IMR-90 (cell line): ENCODE measurements at regions not wholly inside any gene's neighbourhood (a gene's known extent, or its start where the extent isn't known, plus 50 kb on each side); places are given as distances from the start of the nearest gene placed in this dataset.

ENCODE experiments used
- ATAC-seq: fragments of 200-7000 bp; cut with Tn5 transposase; 2 replicates; pipeline ENCODE4 v1.9.1; 2020; ENCODE audit warnings: low read depth, mild to moderate bottlenecking, moderate library complexity
- BruUV-seq: library from RNA; stranded (reverse); fragments of 400-500 nt; replicated peaks from 2 replicates; lab custom pipeline; 2021; lab: Mats Ljungman, UMichigan
- CTCF ChIA-PET: fragments of 300-600 bp; formaldehyde crosslinking; extraction: SDS; loops from one replicate; lab custom pipeline; 2021; ENCODE audit warnings: antibody characterized with exemption; lab: Yijun Ruan, JAX
- POLR2A ChIA-PET: fragments of 300-600 bp; sonication (Branson Sonifier 250); formaldehyde crosslinking; loops from one replicate; lab custom pipeline; 2022; ENCODE audit warnings: antibody characterized with exemption; ENCODE audit not compliant: unreplicated experiment; lab: Charles Lee
- DNase-seq: peaks from one replicate; pipeline ENCODE4 v3.0.0; 2013
- H2AFZ ChIP-seq: replicated peaks from 2 replicates; pipeline ENCODE3; 2013; ENCODE audit warnings: low read length, mild to moderate bottlenecking; ENCODE audit not compliant: poor library complexity
- H2AK5ac ChIP-seq: 2 replicates; pipeline ENCODE4 v1.6.1; 2013; ENCODE audit warnings: low read depth, low read length, inconsistent platforms
- H2AK9ac ChIP-seq: replicated peaks from 2 replicates; pipeline ENCODE3; 2013; ENCODE audit warnings: mild to moderate bottlenecking, low read depth, low read length, moderate library complexity; ENCODE audit not compliant: poor library complexity
- H2BK120ac ChIP-seq: 2 replicates; pipeline ENCODE4 v1.6.1; 2013; ENCODE audit warnings: low read depth, low read length, inconsistent platforms
- H2BK15ac ChIP-seq: 3 replicates; pipeline ENCODE4 v1.6.1; 2013; ENCODE audit warnings: low read depth, low read length, inconsistent platforms
- H2BK20ac ChIP-seq: 2 replicates; pipeline ENCODE4 v1.6.1; 2013; ENCODE audit warnings: low read depth, mild to moderate bottlenecking, inconsistent platforms, low read length, moderate library complexity
- H2BK5ac ChIP-seq: 2 replicates; pipeline ENCODE4 v1.6.1; 2013; ENCODE audit warnings: mild to moderate bottlenecking, low read depth, low read length, inconsistent platforms; ENCODE audit not compliant: poor library complexity, severe bottlenecking
- H3K14ac ChIP-seq: replicated peaks from 2 replicates; pipeline ENCODE4 v1.6.1; 2013; ENCODE audit warnings: low read depth, low read length, inconsistent platforms
- H3K18ac ChIP-seq: 2 replicates; pipeline ENCODE4 v1.6.1; 2013; ENCODE audit warnings: low read depth, low read length, control low read depth
- H3K23ac ChIP-seq: 2 replicates; pipeline ENCODE4 v1.6.1; 2013; ENCODE audit warnings: low read depth, low read length, inconsistent platforms
- H3K27ac ChIP-seq: 2 replicates; pipeline ENCODE4 v1.5.1; 2013; ENCODE audit warnings: mild to moderate bottlenecking, control low read depth, low read length; ENCODE audit not compliant: insufficient read depth
- H3K27me3 ChIP-seq: 2 replicates; pipeline ENCODE4 v1.6.1; 2013; ENCODE audit warnings: low read length; ENCODE audit not compliant: control insufficient read depth, insufficient read depth
- H3K36me3 ChIP-seq: 2 replicates; pipeline ENCODE4 v1.6.1; 2013; ENCODE audit warnings: low read length, mixed read lengths; ENCODE audit not compliant: control insufficient read depth, insufficient read depth
- H3K4ac ChIP-seq: 2 replicates; pipeline ENCODE4 v1.6.1; 2013; ENCODE audit warnings: low read depth, low read length, inconsistent platforms
- H3K4me1 ChIP-seq: 2 replicates; pipeline ENCODE4 v1.6.1; 2013; ENCODE audit warnings: low read length, mixed read lengths; ENCODE audit not compliant: control insufficient read depth, insufficient read depth
- H3K4me2 ChIP-seq: 2 replicates; pipeline ENCODE4 v1.6.1; 2013; ENCODE audit warnings: low read depth, mild to moderate bottlenecking, control low read depth, low read length, moderate library complexity
- H3K4me3 ChIP-seq: 2 replicates; pipeline ENCODE4 v1.5.1; 2013; ENCODE audit warnings: low read depth, mild to moderate bottlenecking, control low read depth, low read length, moderate library complexity; ENCODE audit not compliant: insufficient read depth
- H3K56ac ChIP-seq: 2 replicates; pipeline ENCODE4 v1.6.1; 2013; ENCODE audit warnings: low read length, inconsistent platforms; ENCODE audit not compliant: insufficient read depth; ENCODE audit errors: extremely low read depth
- H3K79me1 ChIP-seq, 2 experiments: 2 replicates each; pipeline ENCODE4 v1.6.1; 2013; ENCODE audit warnings: low read length in 2 of 2, inconsistent platforms in 1 of 2, low read depth in 1 of 2
- H3K9ac ChIP-seq: 2 replicates; pipeline ENCODE4 v1.6.1; 2013; ENCODE audit warnings: low read depth, low read length, control low read depth
- H3K9me1 ChIP-seq: 2 replicates; pipeline ENCODE4 v1.6.1; 2013; ENCODE audit warnings: low read length, inconsistent platforms; ENCODE audit not compliant: insufficient read depth
- H3K9me3 ChIP-seq: 2 replicates; pipeline ENCODE4 v1.6.1; 2013; ENCODE audit warnings: low read length; ENCODE audit not compliant: control insufficient read depth, insufficient read depth
- H4K20me1 ChIP-seq: 2 replicates; pipeline ENCODE4 v1.6.1; 2013; ENCODE audit warnings: low read length, inconsistent platforms; ENCODE audit not compliant: insufficient read depth
- H4K5ac ChIP-seq: 2 replicates; pipeline ENCODE4 v1.6.1; 2013; ENCODE audit warnings: mild to moderate bottlenecking, low read depth, low read length, control low read depth
- H4K8ac ChIP-seq, 2 experiments: 2 replicates each; pipeline ENCODE4 v1.6.1; 2013; ENCODE audit warnings: low read depth in 2 of 2, low read length in 2 of 2, control low read depth in 1 of 2, inconsistent platforms in 1 of 2
- H4K91ac ChIP-seq: 2 replicates; pipeline ENCODE4 v1.6.1; 2013; ENCODE audit warnings: low read depth, low read length, inconsistent platforms; ENCODE audit not compliant: insufficient read depth
- BHLHE40 ChIP-seq: fragments of 150-350 bp; IDR thresholded peaks from 2 replicates; pipeline ENCODE4 v1.6.1; 2016; ENCODE audit warnings: mild to moderate bottlenecking, low read depth, low read length
- CEBPB ChIP-seq: IDR thresholded peaks from 2 replicates; pipeline ENCODE4 v1.6.1; 2012; ENCODE audit warnings: low read depth, low read length, improper control_type of control experiment
- CHD1 ChIP-seq: IDR thresholded peaks from 2 replicates; pipeline ENCODE4 v1.6.1; 2012; ENCODE audit warnings: low read depth, low read length, improper control_type of control experiment
- FOS ChIP-seq: fragments of 150-350 bp; IDR thresholded peaks from 2 replicates; pipeline ENCODE4 v1.6.1; 2016; ENCODE audit warnings: low read depth, low read length
- MXI1 ChIP-seq: IDR thresholded peaks from 2 replicates; pipeline ENCODE4 v1.6.1; 2012; ENCODE audit warnings: low read depth, mild to moderate bottlenecking, low read length, moderate library complexity, borderline replicate concordance
- RAD21 ChIP-seq: IDR thresholded peaks from 2 replicates; pipeline ENCODE4 v1.6.1; 2012; ENCODE audit warnings: low read length, improper control_type of control experiment
- RCOR1 ChIP-seq: IDR thresholded peaks from 2 replicates; pipeline ENCODE4 v1.6.1; 2012; ENCODE audit warnings: mild to moderate bottlenecking, low read length, improper control_type of control experiment; ENCODE audit not compliant: insufficient replicate concordance
- WGBS, 2 experiments: methylation state at CpG; one replicate each; pipeline versions ENCODE4 v1.1.5 to v1.1.7; 2013; ENCODE audit warnings: missing lambda C conversion rate in 2 of 2; ENCODE audit not compliant: insufficient read length in 1 of 2; ENCODE audit errors: extremely low coverage in 2 of 2; 5-methylcytosine and 5-hydroxymethylcytosine counted together
- dilution Hi-C: fragments of 300-500 bp; cut with HindIII; formaldehyde crosslinking; loops from one replicate; pipeline ENCODE4 v1.14.3; 2018; ENCODE audit warnings: low sequenced_read_pairs; ENCODE audit not compliant: unreplicated experiment
- in situ Hi-C: fragments of 300-500 bp; cut with MboI; formaldehyde crosslinking; loops from 3 replicates; pipeline ENCODE4 v1.14.3; 2019; ENCODE audit warnings: low sequenced_read_pairs, inconsistent platforms, mixed read lengths
- intact Hi-C: fragments of 100-400 bp; cut with micrococcal nuclease; formaldehyde crosslinking; loops from 2 replicates; pipeline ENCODE4 v1.10.0; 2022

DNA sequence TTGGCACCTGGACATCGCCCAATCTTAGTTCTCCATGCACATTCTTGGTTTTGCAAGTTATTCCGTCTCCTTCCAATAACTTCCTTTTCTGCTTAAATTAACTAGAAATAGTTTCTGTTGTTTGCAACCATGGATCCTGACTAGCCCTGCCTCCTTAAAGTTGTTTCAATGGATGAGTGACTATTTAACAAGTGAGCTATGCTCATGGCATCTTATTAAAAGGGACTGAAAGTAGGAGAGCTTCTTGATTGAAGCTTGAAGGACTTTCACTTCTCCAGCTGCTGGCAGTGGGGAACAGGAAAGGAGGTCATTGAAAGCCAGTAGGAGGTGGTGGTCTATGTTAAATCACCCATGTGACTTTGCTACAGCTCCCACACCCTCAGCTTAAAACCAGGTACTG is 466.8 kb downstream of the ARHGEF28 start:
- Histone ChIP-seq H2BK20ac (no peak overlapping the region), H3K9me1 (peaks cover 2% of the 10 kb centered on the region; the same call in 1 of the 2 replicates), H3K4me2 (no peak overlapping the region), H2AK5ac (no peak overlapping the region), H2AFZ (no peak overlapping the region), H3K4ac (no peak overlapping the region), H3K4me1 (no peaks in the 10 kb centered on the region), H3K4me3 (no peak overlapping the region), H3K9ac (no peak overlapping the region), H4K20me1 (no peaks in the 10 kb centered on the region), H2BK15ac (no peak overlapping the region), H3K56ac (no peak overlapping the region), H2BK5ac (no peak overlapping the region), H3K9me3 (no peaks in the 10 kb centered on the region), H4K91ac (no peak overlapping the region), H3K27me3 (peaks cover 24% of the 10 kb centered on the region), H3K18ac (no peak overlapping the region), H3K27ac (no peak overlapping the region), H2BK120ac (no peak overlapping the region), H3K23ac (no peak overlapping the region), H4K8ac (no peak overlapping the region), H3K36me3 (no peaks in the 10 kb centered on the region), H3K14ac (no peak overlapping the region), H4K5ac (no peak overlapping the region), H3K79me1 (no peaks in the 10 kb centered on the region), H2AK9ac (no peak overlapping the region)
- no peak for ATAC-seq
- ChIA-PET CTCF (no interaction called here), POLR2A (no interaction called here)
- TF ChIP-seq RAD21 (no peak), CHD1 (no peak), BHLHE40 (no peak), RCOR1 (no peak), CEBPB (no peak), MXI1 (no peak), FOS (no peak)
- in situ Hi-C loops (no loop called here), dilution Hi-C loops (no loop called here), intact Hi-C loops (no loop called here)
- no peak for DNase-seq
- no CpG with 5 or more reads among the region's 2 CpGs for WGBS, 2 experiments
- BruUV-seq, result no TSS peak
